Transverse colon (tissue), 4 donors: ENCODE measurements at regions not wholly inside any gene's neighbourhood (a gene's known extent, or its start where the extent isn't known, plus 50 kb on each side); places are given as distances from the start of the nearest gene placed in this dataset.

Experiments
- DNase-seq: peaks from one replicate; pipeline ENCODE4 v3.0.0-alpha.2; 2019
- H3K27ac ChIP-seq, 4 donors: fragments of 200-600 bp; sonication (generic); 2 replicates each; pipeline ENCODE4 v1.5.1; 2016 to 2018; ENCODE audit warnings: inconsistent platforms in 4 of 4
- H3K27me3 ChIP-seq: fragments of 200-600 bp; sonication (generic); 2 replicates; pipeline ENCODE4 v1.5.1; 2017; ENCODE audit warnings: inconsistent platforms
- H3K36me3 ChIP-seq, 4 donors: fragments of 200-600 bp; sonication (generic); 2 replicates each; pipeline ENCODE4 v1.5.1; 2017 to 2019; ENCODE audit warnings: inconsistent platforms in 4 of 4
- H3K4me1 ChIP-seq, 4 donors: fragments of 200-600 bp; sonication (generic); 2 replicates each; pipeline ENCODE4 v1.5.1; 2017 to 2020; ENCODE audit warnings: inconsistent platforms in 4 of 4
- H3K4me3 ChIP-seq, 4 donors: fragments of 200-600 bp; sonication (generic); 1 replicate in 1 of 4; 2 replicates in 3 of 4; pipeline versions ENCODE4 v1.5.1 to v1.6.1; 2017 to 2019; ENCODE audit warnings: inconsistent platforms in 4 of 4
- H3K9me3 ChIP-seq, 2 donors: fragments of 200-600 bp; sonication (generic); 2 replicates each; pipeline ENCODE4 v1.5.1; 2017 to 2019; ENCODE audit warnings: inconsistent platforms in 2 of 2
- EP300 ChIP-seq: sonication (generic); formaldehyde crosslinking; IDR thresholded peaks from one replicate; pipeline ENCODE4 v1.6.1; 2017; ENCODE audit warnings: antibody characterized with exemption, low read depth
- POLR2A ChIP-seq: fragments of 450-650 bp; IDR thresholded peaks from one replicate; pipeline ENCODE4 v1.6.1; 2016; ENCODE audit warnings: antibody characterized with exemption, mild to moderate bottlenecking, moderate library complexity
- POLR2AphosphoS5 ChIP-seq, 3 donors: sonication (generic); formaldehyde crosslinking; IDR thresholded peaks; one replicate each; pipeline ENCODE4 v1.6.1; 2016; ENCODE audit warnings: antibody characterized with exemption in 3 of 3
- WGBS, 2 donors: methylation state at CpG; one replicate each; pipeline ENCODE4 v1.1.5; 2018; ENCODE audit warnings: low coverage in 1 of 2; 5-methylcytosine and 5-hydroxymethylcytosine counted together
- in situ Hi-C, 4 donors: fragments of 200-750 bp; cut with MboI; loops; one replicate each; pipeline versions ENCODE4 v1.15.0 to v1.15.1; 2017; ENCODE audit warnings: low sequenced_read_pairs in 3 of 4, low pct_ligation_motif_present in 1 of 4, low pct_unique_long_range_greater_than_20kb in 1 of 4
- intact Hi-C: fragments of 100-400 bp; cut with DNase I; formaldehyde crosslinking; loops from one replicate; pipeline ENCODE4 v1.15.1; 2023; ENCODE audit warnings: low total_unique reads
- TF ChIP-seq, protein P1 (sequence below), 5 experiments: fragments of 200-600 bp in 3 of 5; fragments of 450-650 bp in 2 of 5; sonication (generic) in 3 of 5; IDR thresholded peaks; 1 replicate in 2 of 5; 2 replicates in 3 of 5; pipeline ENCODE4 v1.5.1; 2016 to 2017; ENCODE audit warnings: antibody characterized with exemption in 5 of 5, inconsistent platforms in 3 of 5, mild to moderate bottlenecking in 2 of 5, moderate library complexity in 1 of 5

DNA sequence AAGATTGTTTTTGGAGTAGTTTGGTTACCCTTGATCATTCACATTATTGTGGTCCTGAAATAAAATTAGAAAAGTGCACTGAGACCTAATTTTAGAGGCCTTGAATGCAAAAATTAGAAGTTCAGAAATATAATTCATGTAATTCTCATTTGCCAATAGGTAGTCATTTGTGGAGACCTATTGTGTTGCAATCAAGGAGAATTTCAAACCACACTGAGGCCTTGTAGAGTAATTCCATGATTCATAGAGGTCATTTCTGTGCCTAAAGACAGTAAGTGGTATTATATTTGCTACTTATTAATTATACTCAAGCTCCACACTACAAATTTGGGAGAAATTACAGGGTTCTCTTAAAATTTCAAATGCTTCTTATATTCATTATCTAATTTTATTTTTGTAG lies 946.8 kb upstream of the POT1 start:
- TF ChIP-seq POLR2AphosphoS5 (IDR thresholded peaks at IDR 0.05) (no peak), EP300 (no peak), POLR2A (no peak)
- Histone ChIP-seq H3K36me3 (no peaks in the 10 kb centered on the region), H3K4me3 (no peak overlapping the region), H3K27me3 (no peaks in the 10 kb centered on the region), H3K9me3 (peaks cover 0 to 7% of the 10 kb centered on the region in 2 donors), H3K4me1 (no peaks in the 10 kb centered on the region), H3K27ac (no peak overlapping the region)
- no peak for DNase-seq
- intact Hi-C loops (no loop called here), in situ Hi-C loops (no loop called here)

- intact Hi-C loops, result no loop called here
- H3K27ac ChIP-seq, result no peak overlapping the region
- H3K4me3 ChIP-seq, result no peak overlapping the region
- peaks cover 0 to 7% of the 10 kb centered on the region in 2 donors for H3K9me3 ChIP-seq
- in situ Hi-C loops, result no loop called here
- no peaks in the 10 kb centered on the region for H3K4me1 ChIP-seq
- H3K27me3 ChIP-seq, result no peaks in the 10 kb centered on the region
- H3K36me3 ChIP-seq, result no peaks in the 10 kb centered on the region
- TF ChIP-seq POLR2AphosphoS5 (IDR thresholded peaks at IDR 0.05) (no peak), EP300 (no peak), POLR2A (no peak)
- TF ChIP-seq, protein P1, sequence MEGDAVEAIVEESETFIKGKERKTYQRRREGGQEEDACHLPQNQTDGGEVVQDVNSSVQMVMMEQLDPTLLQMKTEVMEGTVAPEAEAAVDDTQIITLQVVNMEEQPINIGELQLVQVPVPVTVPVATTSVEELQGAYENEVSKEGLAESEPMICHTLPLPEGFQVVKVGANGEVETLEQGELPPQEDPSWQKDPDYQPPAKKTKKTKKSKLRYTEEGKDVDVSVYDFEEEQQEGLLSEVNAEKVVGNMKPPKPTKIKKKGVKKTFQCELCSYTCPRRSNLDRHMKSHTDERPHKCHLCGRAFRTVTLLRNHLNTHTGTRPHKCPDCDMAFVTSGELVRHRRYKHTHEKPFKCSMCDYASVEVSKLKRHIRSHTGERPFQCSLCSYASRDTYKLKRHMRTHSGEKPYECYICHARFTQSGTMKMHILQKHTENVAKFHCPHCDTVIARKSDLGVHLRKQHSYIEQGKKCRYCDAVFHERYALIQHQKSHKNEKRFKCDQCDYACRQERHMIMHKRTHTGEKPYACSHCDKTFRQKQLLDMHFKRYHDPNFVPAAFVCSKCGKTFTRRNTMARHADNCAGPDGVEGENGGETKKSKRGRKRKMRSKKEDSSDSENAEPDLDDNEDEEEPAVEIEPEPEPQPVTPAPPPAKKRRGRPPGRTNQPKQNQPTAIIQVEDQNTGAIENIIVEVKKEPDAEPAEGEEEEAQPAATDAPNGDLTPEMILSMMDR (IDR thresholded peaks at IDR 0.05), result no peak
- no peak for DNase-seq
Measured at GRCh38 chr7:125871431-125871830, 941.8 kb upstream of the POT1 start.

DNA sequence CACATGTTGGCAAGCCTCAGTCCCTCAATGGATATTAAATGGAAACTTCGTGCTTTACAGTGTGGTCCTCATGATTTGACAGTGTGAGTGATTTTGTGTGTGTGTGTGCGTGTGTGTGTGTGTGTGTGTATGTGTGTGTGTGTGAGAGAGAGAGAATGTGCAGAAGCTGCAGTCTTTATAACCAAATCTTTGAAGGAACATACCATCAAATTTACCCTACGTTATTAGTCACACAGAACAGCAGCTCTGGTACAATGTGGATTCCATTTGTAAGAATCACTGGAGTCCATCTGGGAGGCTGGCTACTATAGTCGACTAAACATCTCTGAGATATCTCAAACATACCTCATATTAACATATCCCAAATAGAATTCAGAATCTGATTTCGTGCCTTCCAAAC lies 928.0 kb upstream of the POT1 start:
- no peak for DNase-seq
- H3K4me3 ChIP-seq, result no peak overlapping the region
- no peaks in the 10 kb centered on the region for H3K27me3 ChIP-seq
- H3K4me1 ChIP-seq, result no peaks in the 10 kb centered on the region
- WGBS, 2 donors, result 65 to 71% methylated on average over 3 to 5 of the region's 5 CpGs
- H3K9me3 ChIP-seq, result no peaks in the 10 kb centered on the region
- TF ChIP-seq, protein P1 (IDR thresholded peaks at IDR 0.05), result no peak
- TF ChIP-seq EP300 (no peak), POLR2A (no peak), POLR2AphosphoS5 (IDR thresholded peaks at IDR 0.05) (no peak)
- H3K36me3 ChIP-seq, result no peaks in the 10 kb centered on the region
- in situ Hi-C loops (no loop called here), intact Hi-C loops (no loop called here)
- H3K27ac ChIP-seq, result no peak overlapping the region

DNA sequence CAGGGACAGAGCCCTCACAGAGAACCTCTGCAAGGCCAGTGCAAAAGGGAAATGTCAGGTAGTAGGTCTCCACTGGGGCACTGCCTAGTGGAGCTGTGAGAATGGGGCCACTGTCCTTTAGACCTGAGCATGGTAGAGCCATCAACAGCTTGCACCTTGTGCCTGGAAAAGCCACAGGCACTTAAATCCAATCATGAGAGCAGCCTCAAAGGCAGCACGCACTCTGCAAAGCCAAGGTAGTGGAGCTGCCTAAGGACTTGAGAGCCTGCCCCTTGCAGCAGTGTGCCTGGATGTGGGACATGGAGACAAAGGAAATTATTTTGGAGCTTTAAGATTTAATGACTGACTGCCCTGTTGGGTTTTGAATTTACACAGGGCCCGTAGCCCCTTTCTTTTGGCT lies 918.5 kb upstream of the POT1 start:
- intact Hi-C loops (no loop called here), in situ Hi-C loops (no loop called here)
- Histone ChIP-seq H3K27ac (no peak overlapping the region), H3K4me3 (no peak overlapping the region), H3K4me1 (no peaks in the 10 kb centered on the region), H3K36me3 (no peaks in the 10 kb centered on the region), H3K9me3 (no peaks in the 10 kb centered on the region), H3K27me3 (no peaks in the 10 kb centered on the region)
- 54 to 90% methylated on average over 2 of the region's 2 CpGs for WGBS, 2 donors
- TF ChIP-seq EP300 (no peak), POLR2A (no peak), POLR2AphosphoS5 (IDR thresholded peaks at IDR 0.05) (no peak)
- TF ChIP-seq, protein P1 (IDR thresholded peaks at IDR 0.05), result no peak
- no peak for DNase-seq

DNA sequence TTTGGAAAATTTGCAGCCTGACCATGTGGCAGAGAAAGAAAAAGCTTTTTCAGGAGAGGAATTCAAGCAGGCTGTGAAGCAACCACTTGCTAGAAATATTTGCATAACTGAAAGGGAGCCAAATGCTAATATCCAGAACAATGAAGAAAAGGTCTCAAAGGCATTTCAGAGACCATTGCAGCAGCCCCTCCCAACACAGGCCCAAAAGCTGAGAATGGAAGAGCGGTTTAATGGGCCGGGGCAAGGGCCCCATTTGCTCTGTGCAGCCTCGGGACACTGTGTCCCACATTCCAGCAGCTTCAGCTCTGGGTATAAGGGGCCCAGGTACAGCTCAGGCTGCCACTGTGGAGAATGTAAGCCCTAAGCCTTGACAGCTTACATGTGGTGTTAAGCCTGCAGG lies 918.1 kb upstream of the POT1 start:
- Histone ChIP-seq H3K27ac (no peak overlapping the region), H3K4me3 (no peak overlapping the region), H3K27me3 (no peaks in the 10 kb centered on the region), H3K36me3 (no peaks in the 10 kb centered on the region), H3K9me3 (no peaks in the 10 kb centered on the region), H3K4me1 (no peaks in the 10 kb centered on the region)
- no peak for TF ChIP-seq POLR2A
- TF ChIP-seq EP300, result no peak
- no peak for TF ChIP-seq POLR2AphosphoS5 (IDR thresholded peaks at IDR 0.05)
- TF ChIP-seq, protein P1 (IDR thresholded peaks at IDR 0.05), result no peak
- intact Hi-C loops (no loop called here), in situ Hi-C loops (no loop called here)
- no peak for DNase-seq
- WGBS, 2 donors, result 54% methylated on average over 3 of the region's 3 CpGs; no CpG with 5 or more reads in 1 of the 2 donors
